GM19238 (cell line): ENCODE measurements at regions not wholly inside any gene's neighbourhood (a gene's known extent, or its start where the extent isn't known, plus 50 kb on each side); places are given as distances from the start of the nearest gene placed in this dataset.

Source experiments
- DNase-seq: peaks from one replicate; pipeline ENCODE4 v3.0.0; 2011; ENCODE audit warnings: low spot score; ENCODE audit not compliant: insufficient read length

GRCh38 chr3:70840106-70840870 lies 527.9 kb upstream of the MDFIC2 start:
- no peak for DNase-seq

GRCh38 chr3:70833239-70833960 lies 521.0 kb upstream of the MDFIC2 start:
- no peak for DNase-seq

- no peak for DNase-seq
These were observed 520.4 kb upstream of the MDFIC2 start for GRCh38 chr3:70832834-70833205.

GRCh38 chr3:70832089-70832833 lies 519.8 kb upstream of the MDFIC2 start:
- DNase-seq: no peak

GRCh38 chr3:70829092-70829491 lies 516.7 kb upstream of the MDFIC2 start:
- DNase-seq: no peak

- DNase-seq: no peak
These were observed 512.3 kb upstream of the MDFIC2 start for GRCh38 chr3:70824773-70825172.

GRCh38 chr3:70824078-70824477 lies 511.6 kb upstream of the MDFIC2 start:
- DNase-seq: no peak

GRCh38 chr3:70823622-70824021 lies 511.2 kb upstream of the MDFIC2 start:
- no peak for DNase-seq

GRCh38 chr3:70822669-70823068 lies 510.2 kb upstream of the MDFIC2 start:
- no peak for DNase-seq

- DNase-seq: no peak
These were observed 509.2 kb upstream of the MDFIC2 start for GRCh38 chr3:70821602-70822001.

- no peak for DNase-seq
These were observed 508.0 kb upstream of the MDFIC2 start for GRCh38 chr3:70820397-70820796.

GRCh38 chr3:70818145-70818544 lies 505.7 kb upstream of the MDFIC2 start:
- no peak for DNase-seq

GRCh38 chr3:70816346-70816745 lies 503.9 kb upstream of the MDFIC2 start:
- DNase-seq: no peak

- DNase-seq: no peak
These were observed 503.4 kb upstream of the MDFIC2 start for GRCh38 chr3:70815817-70816216.

- no peak for DNase-seq
These were observed 500.9 kb upstream of the MDFIC2 start for GRCh38 chr3:70813311-70813710.

GRCh38 chr3:70811880-70812279 lies 499.4 kb upstream of the MDFIC2 start:
- DNase-seq: no peak

- DNase-seq: no peak
These were observed 496.4 kb upstream of the MDFIC2 start for GRCh38 chr3:70808881-70809280.

- DNase-seq: no peak
These were observed 494.1 kb upstream of the MDFIC2 start for GRCh38 chr3:70806556-70806955.

- no peak for DNase-seq
These were observed 493.6 kb upstream of the MDFIC2 start for GRCh38 chr3:70806021-70806420.

GRCh38 chr3:70805061-70805889 lies 492.8 kb upstream of the MDFIC2 start:
- no peak for DNase-seq

GRCh38 chr3:70803891-70804290 lies 491.5 kb upstream of the MDFIC2 start:
- no peak for DNase-seq
